CD4-positive, alpha-beta T cell treated with Interleukin-17A for 1 hour (primary cell): ENCODE measurements at regions not wholly inside any gene's neighbourhood (a gene's known extent, or its start where the extent isn't known, plus 50 kb on each side); places are given as distances from the start of the nearest gene placed in this dataset.
A peak's percentile ranks its signal among the peaks of the same experiment; 100 is the strongest.

ENCODE experiments used
- DNase-seq: peaks from one replicate; pipeline ENCODE4 v3.0.0-alpha.2; 2020

DNA sequence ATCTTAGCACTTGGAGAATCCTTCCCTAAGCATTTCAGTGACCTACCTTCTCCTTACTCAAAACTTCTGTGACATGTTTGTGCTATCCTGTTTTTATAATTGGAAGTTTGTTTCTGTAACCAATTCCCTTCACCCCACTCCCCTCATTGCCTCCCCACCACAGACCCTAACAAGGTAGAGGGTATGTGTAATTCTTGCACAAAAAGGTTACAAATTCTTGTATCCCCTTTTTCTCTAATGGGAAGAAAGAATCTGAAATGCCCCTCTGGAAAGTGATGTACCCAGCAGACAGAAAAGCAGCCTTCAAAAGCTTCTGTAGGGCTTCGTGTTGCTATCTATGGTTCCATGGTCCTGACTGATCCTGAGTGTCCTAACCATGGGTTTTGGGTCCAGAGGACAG is 111.7 kb upstream of the TMEM170B start:
- no peak for DNase-seq

- no peak for DNase-seq
Measured at GRCh38 chr6:11425431-11425871, 112.1 kb upstream of the TMEM170B start.

- no peak for DNase-seq
Measured at GRCh38 chr6:11424395-11425034, 113.0 kb upstream of the TMEM170B start.

- DNase-seq, result no peak
Measured at GRCh38 chr6:11423667-11424066, 113.9 kb upstream of the TMEM170B start.

- DNase-seq, result no peak
Measured at GRCh38 chr6:11423072-11423471, 114.5 kb upstream of the TMEM170B start.

- DNase-seq, result no peak
Measured at GRCh38 chr6:11419763-11420453, 117.6 kb upstream of the TMEM170B start.

- no peak for DNase-seq
Measured at GRCh38 chr6:11418290-11418905, 119.2 kb upstream of the TMEM170B start.

- DNase-seq, result no peak
Measured at GRCh38 chr6:11416936-11417576, 120.5 kb upstream of the TMEM170B start.

- DNase-seq, result peak; percentile 23
Measured at GRCh38 chr6:11416099-11416935, 121.2 kb upstream of the TMEM170B start.

- no peak for DNase-seq
Measured at GRCh38 chr6:11415557-11415956, 122.0 kb upstream of the TMEM170B start.

DNA sequence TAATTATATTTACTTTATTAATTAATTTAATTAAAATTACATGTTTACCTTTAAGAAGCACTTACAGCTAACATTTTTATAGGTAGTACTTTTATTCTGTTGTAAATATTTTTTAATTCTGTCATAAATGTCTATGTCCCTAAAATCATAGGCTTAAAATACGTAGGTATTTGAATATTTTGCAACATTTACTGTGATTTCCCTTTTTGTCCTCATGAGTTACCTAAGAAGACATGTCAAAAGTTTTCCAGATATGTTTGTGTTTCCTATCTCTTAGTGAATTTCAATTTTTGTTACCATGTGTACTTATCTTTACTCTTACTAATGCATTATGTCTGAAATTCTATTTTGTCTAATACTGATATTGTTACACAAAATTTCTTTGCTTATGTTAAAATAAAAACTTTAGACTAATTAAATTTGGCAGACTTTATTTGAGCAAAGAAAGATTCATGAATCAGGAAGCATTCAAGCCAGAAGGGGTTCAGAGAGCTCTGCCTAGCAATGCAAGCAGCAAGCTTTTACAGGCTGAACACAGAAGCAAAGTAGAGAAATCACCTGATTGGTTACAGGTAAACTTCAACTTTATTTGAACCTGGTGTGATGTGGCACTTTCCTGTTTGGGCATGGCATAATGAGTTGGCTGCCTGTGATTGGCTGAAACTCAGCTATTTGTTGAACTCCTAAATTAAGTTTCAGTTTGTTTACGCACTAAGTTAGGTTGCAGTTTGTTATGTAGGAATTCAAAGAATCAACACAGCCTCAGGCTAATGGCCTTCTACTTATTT is 123.2 kb upstream of the TMEM170B start:
- DNase-seq, result peak; percentile 84

DNA sequence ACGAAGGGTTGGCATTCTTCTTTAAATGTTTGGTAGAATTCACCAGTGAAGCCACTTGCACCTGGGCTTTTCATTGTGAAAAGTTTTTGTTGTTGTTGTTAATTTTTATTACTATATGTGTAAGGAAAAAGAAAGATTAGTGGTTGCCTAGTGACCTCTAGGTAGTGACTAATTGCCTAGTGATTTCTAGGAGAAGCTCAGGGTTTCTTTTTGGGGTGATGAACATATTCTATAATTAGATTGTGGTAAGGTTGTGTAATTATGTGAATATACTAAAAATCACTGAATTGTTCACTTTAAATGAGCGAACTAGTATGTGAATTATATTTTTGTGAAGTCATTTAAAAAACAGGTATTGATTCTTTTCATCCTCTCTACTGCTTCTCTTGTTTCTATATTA is 123.8 kb upstream of the TMEM170B start:
- DNase-seq, result peak; percentile 28

DNA sequence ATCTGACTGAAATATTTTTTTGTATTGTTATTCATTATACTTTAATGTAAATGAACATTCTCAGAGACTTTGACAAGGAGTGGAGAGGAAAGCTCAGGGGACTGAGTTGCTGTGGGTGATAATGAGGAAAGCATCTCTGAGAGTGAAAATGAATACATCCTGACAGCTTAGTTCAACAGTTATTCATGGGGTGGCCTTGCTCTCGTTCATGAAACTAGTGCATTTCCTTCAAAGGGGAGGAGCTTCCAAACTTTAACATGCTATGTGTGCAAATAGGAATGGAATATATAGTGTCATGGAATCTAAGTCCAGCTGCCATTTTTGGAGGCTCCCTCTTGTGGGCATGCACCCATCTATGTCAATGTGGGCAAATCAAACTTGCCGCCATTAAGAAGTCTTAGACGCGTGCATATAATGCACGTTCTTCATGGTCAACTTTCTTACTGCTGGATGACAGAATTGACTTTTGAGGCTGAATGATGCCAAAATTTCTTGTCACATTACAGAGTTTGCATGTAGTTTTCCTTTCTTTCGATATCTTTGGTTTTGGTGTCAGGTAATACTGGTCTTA is 124.3 kb upstream of the TMEM170B start:
- peak; percentile 22 for DNase-seq

DNA sequence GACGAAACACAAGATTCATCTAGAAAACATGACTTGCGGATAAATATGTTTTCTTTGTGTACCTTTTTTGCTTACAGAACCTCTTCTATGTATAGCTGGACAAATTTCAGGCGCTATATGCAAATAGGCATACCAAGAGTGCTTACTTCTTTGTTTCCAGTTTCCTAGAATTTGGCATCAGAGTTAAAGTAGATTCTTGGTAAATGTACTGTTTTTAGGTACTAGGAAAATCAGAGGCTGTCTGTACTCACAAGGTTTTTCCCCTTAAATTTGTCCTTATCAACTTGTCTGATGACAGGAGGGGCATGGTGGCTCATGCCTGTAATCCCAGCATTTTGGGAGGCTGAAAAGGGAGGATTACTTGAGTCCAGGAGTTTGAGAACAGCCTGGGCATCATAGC is 124.9 kb upstream of the TMEM170B start:
- no peak for DNase-seq

DNA sequence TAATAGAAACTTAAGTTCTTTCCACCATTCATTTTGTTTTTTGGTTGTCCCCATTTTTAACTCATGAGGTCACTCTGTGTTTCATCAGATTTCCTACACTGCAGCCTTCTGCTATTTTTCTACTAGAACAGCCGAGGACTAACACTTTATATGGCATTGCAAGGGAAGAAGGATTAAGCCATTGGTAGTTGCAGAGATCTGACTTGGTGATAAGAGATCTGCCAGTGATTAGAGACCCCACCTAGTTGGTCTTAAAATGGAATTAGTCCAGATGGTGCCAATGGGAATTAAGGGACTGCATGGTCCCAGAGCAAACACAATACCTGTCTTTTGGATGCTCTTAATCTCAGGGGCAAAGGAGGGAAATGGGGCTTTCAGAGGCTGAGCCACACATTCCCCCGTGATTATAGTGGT is 125.5 kb upstream of the TMEM170B start:
- no peak for DNase-seq

- no peak for DNase-seq
Measured at GRCh38 chr6:11411593-11411992, 126.0 kb upstream of the TMEM170B start.

DNA sequence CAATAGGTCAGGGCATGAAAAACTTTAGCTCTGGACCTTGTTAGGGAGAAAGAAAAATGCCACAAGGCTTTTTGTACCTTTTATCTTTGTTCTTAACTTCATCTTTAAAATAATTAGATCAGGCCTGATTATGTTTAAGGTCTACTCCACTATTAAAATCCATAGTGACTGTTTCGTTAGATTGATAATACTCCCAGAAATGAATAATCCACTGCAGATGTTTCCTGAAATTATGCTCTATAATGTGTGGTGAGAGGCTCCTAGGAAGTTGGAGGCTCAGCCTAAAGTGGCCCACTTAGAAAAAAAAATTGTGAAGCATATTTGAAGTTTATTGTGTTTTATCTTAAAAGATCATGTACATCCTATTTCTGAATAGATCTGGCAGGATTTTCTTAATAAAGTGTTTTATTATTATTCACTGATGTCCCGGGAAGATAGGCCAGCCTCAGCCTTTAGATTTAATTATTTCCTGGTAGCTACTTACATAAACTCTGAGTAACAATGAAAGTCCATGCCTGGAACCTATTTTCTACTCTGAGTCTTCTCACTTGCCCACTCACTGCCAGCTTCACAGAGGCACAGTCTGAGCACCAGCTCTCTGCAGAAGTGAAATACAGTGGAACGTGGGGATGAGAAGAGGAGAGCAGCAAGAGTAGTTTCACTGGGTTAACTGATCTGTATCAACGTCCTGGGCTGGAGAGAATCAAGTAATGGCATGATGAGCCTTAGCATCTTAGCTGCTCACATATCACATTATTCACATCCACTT is 126.8 kb upstream of the TMEM170B start:
- DNase-seq, result no peak

DNA sequence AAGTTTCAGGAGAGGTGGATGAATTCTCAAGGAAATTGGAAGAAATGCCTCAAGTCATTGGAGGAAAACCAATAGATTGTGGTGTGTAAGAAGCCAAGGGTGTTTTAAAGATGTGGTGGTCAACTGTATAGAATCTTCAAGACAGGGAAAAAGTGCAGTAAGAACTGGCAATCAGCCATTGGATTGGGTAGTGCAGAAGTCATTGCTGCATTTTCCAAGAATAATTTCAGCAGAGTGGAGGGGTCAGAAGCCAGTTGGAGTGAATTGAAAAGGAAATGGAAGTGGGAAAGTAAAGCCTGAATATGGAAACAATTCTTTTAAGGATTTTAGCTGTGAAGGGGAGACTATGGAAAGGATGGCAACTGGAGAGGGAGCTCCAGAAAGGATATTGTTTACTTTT is 128.2 kb upstream of the TMEM170B start:
- no peak for DNase-seq

DNA sequence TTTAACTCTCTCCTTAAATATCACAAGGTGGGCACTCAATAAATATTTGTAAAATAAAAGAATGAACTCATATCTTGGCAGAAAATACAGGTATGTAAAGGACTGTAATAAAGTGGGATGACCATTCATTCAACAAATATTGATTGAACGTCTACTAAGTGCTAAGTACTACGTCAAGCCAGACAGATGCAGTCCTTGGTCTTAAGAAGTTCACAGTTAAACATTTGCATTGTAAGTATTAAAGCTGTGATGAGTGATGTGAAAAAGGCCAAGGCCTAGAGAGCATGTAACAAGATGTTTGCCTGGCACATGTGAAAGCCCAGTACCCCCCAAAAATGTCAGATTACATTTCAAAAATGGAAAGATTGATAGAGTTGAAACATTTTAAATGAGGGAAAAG is 130.1 kb upstream of the TMEM170B start:
- DNase-seq, result no peak

GRCh38 chr6:11404838-11405237 is 132.7 kb upstream of the TMEM170B start:
- DNase-seq, result no peak

- DNase-seq, result no peak
Measured at GRCh38 chr6:11404081-11404480, 133.5 kb upstream of the TMEM170B start.
